SU-DHL-6 (cell line): ENCODE measurements at regions not wholly inside any gene's neighbourhood (a gene's known extent, or its start where the extent isn't known, plus 50 kb on each side); places are given as distances from the start of the nearest gene placed in this dataset.

ENCODE experiments used
- H2AFZ ChIP-seq: fragments of 200-600 bp; sonication (generic); 2 replicates; pipeline ENCODE4 v1.6.1; 2014; ENCODE audit warnings: low read depth, mild to moderate bottlenecking, moderate library complexity, mixed read lengths, antibody characterized with exemption, low read length; ENCODE audit not compliant: severe bottlenecking
- H3F3A ChIP-seq: fragments of 200-600 bp; shearing (Covaris generic); 2 replicates; pipeline ENCODE4 v1.6.0; 2016; ENCODE audit warnings: antibody characterized with exemption, mild to moderate bottlenecking; ENCODE audit not compliant: insufficient read depth
- H3K27ac ChIP-seq: fragments of 200-600 bp; sonication (generic); 2 replicates; pipeline ENCODE4 v1.5.1; 2016; ENCODE audit warnings: low read depth, mild to moderate bottlenecking, low read length, moderate library complexity, mixed read lengths
- H3K27me3 ChIP-seq: fragments of 200-600 bp; sonication (generic), shearing (Covaris generic); 2 replicates; pipeline ENCODE4 v1.6.0; 2014; ENCODE audit warnings: mild to moderate bottlenecking, low read length
- H3K36me3 ChIP-seq: fragments of 200-600 bp; sonication (generic); 2 replicates; pipeline ENCODE4 v1.6.1; 2014; ENCODE audit warnings: mild to moderate bottlenecking, low read length, mixed read lengths
- H3K4me2 ChIP-seq: fragments of 300-600, 200-600 bp; shearing (Covaris generic), sonication (generic); 2 replicates; pipeline ENCODE4 v1.6.0; 2014; ENCODE audit warnings: low read length, low read depth, mild to moderate bottlenecking; ENCODE audit not compliant: poor library complexity, severe bottlenecking
- H3K4me3 ChIP-seq: fragments of 200-600 bp; sonication (generic); 2 replicates; pipeline ENCODE4 v1.5.1; 2014; ENCODE audit warnings: antibody characterized with exemption, low read length, mild to moderate bottlenecking, mixed read lengths; ENCODE audit not compliant: insufficient read depth, poor library complexity, severe bottlenecking
- H3K79me2 ChIP-seq: fragments of 200-600 bp; sonication (generic); 2 replicates; pipeline ENCODE4 v1.6.1; 2014; ENCODE audit warnings: mild to moderate bottlenecking, low read length, moderate library complexity; ENCODE audit not compliant: insufficient read depth
- H3K9ac ChIP-seq: fragments of 200-600 bp; sonication (generic); 2 replicates; pipeline ENCODE4 v1.7.0; 2014; ENCODE audit warnings: mild to moderate bottlenecking, low read length
- H3K9me2 ChIP-seq: fragments of 200-600 bp; sonication (generic); replicated peaks from 2 replicates; pipeline ENCODE4 v1.6.1; 2014; ENCODE audit warnings: low read length; ENCODE audit not compliant: insufficient read depth
- H3K9me3 ChIP-seq: fragments of 200-600 bp; sonication (generic); 2 replicates; pipeline ENCODE4 v1.6.1; 2014; ENCODE audit warnings: low read length, mixed read lengths; ENCODE audit not compliant: insufficient read depth
- H4K20me1 ChIP-seq: fragments of 200-600 bp; sonication (generic); 2 replicates; pipeline ENCODE4 v1.6.1; 2014; ENCODE audit warnings: low read depth, mild to moderate bottlenecking, antibody characterized with exemption, low read length, moderate library complexity, mixed read lengths
- CTCF ChIP-seq: fragments of 200-600 bp; sonication (generic); IDR thresholded peaks from one replicate; pipeline ENCODE4 v1.5.1; 2017; ENCODE audit warnings: antibody characterized with exemption, mild to moderate bottlenecking, low read length, moderate library complexity; ENCODE audit not compliant: insufficient read depth, poor library complexity, severe bottlenecking
- EZH2phosphoT487 ChIP-seq: fragments of 200-600 bp; sonication (generic), shearing (Covaris generic); conservative IDR thresholded peaks from 2 replicates; pipeline ENCODE4 v1.6.1; 2018; ENCODE audit warnings: mild to moderate bottlenecking, antibody characterized with exemption, low read length, moderate library complexity, mixed read lengths

GRCh38 chr4:54440394-54441136, 211.5 kb downstream of the PDGFRA start:
- Histone ChIP-seq H3K9me2 (no peaks in the 10 kb centered on the region), H3K36me3 (no peaks in the 10 kb centered on the region), H2AFZ (no peak overlapping the region), H3K27me3 (no peaks in the 10 kb centered on the region), H3K4me3 (no peak overlapping the region), H3K27ac (no peak overlapping the region), H3K9me3 (no peaks in the 10 kb centered on the region), H4K20me1 (no peaks in the 10 kb centered on the region), H3K4me2 (no peak overlapping the region), H3K79me2 (no peaks in the 10 kb centered on the region), H3F3A (no peaks in the 10 kb centered on the region), H3K9ac (no peak overlapping the region)
- TF ChIP-seq EZH2phosphoT487 (no peak), CTCF (peak; percentile 21)

- Histone ChIP-seq H3K79me2 (no peaks in the 10 kb centered on the region), H3K9me2 (no peaks in the 10 kb centered on the region), H3K9ac (no peak overlapping the region), H3K4me3 (no peak overlapping the region), H4K20me1 (no peaks in the 10 kb centered on the region), H2AFZ (no peak overlapping the region), H3K36me3 (no peaks in the 10 kb centered on the region), H3K27ac (no peak overlapping the region), H3K27me3 (no peaks in the 10 kb centered on the region), H3K9me3 (no peaks in the 10 kb centered on the region), H3K4me2 (no peak overlapping the region), H3F3A (no peaks in the 10 kb centered on the region)
- TF ChIP-seq CTCF (no peak), EZH2phosphoT487 (no peak)
Observed at GRCh38 chr4:54445866-54446265, 211.9 kb upstream of the KIT start.

- H3K27ac ChIP-seq, result no peak overlapping the region
- H3K9ac ChIP-seq, result no peak overlapping the region
- H3K27me3 ChIP-seq, result no peaks in the 10 kb centered on the region
- TF ChIP-seq CTCF, result no peak
- no peak for TF ChIP-seq EZH2phosphoT487
- no peaks in the 10 kb centered on the region for H3K79me2 ChIP-seq
- H4K20me1 ChIP-seq, result no peaks in the 10 kb centered on the region
- no peaks in the 10 kb centered on the region for H3K9me3 ChIP-seq
- no peaks in the 10 kb centered on the region for H3K9me2 ChIP-seq
- H3K4me2 ChIP-seq, result no peak overlapping the region
- H3K4me3 ChIP-seq, result no peak overlapping the region
- no peaks in the 10 kb centered on the region for H3F3A ChIP-seq
- H3K36me3 ChIP-seq, result no peaks in the 10 kb centered on the region
- no peak overlapping the region for H2AFZ ChIP-seq
Observed at GRCh38 chr4:54446581-54446980, 211.2 kb upstream of the KIT start.
